EL (cell line): ENCODE measurements at regions not wholly inside any gene's neighbourhood (a gene's known extent, or its start where the extent isn't known, plus 50 kb on each side); places are given as distances from the start of the nearest gene placed in this dataset.

Source experiments
- DNase-seq: peaks from one replicate; pipeline ENCODE4 v3.0.0-alpha.2; 2016

DNA sequence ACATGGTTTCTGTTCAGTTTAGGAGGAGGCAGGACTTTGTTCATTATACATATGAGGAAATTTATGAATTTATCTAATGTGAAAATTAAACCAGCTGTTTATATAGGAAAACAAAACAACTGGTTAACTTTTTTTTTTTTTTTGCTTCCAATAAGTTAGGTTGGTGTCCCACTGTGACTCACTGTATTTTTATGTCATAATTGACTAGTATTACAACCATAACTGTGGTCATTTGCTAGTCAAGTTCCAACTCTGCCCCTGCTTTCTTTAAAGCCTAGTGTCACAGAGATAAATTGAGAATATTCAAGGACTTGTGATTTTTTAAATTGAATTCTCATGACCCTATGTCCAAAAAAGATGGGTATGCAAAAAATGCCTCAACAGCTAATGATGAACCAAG lies 227.7 kb downstream of the BCAT1 start:
- DNase-seq = peak; percentile 4

DNA sequence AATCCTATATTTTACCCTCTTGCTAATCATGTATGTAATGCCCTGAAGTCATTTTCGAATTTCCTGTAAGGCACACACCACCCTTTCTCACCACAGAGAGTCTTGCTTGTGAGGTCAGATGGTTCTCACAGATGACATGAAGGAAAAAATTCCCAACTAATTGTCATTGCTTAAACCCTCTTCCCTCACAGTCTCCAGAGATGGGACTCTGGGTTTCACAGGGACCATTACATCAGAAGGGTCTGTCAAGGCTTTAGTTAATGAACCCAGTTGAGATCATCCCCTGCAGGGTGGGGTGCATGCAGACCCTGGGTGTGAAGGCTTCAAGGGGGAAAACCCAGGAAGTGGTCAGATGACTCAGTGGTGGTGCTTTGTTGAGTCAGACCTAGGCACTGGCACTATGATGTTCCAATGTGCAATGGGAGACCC lies 229.6 kb downstream of the BCAT1 start:
- DNase-seq = peak; percentile 93

- no peak for DNase-seq
These were observed 230.3 kb downstream of the BCAT1 start for GRCh38 chr12:24718617-24719016.

- no peak for DNase-seq
These were observed 234.7 kb downstream of the BCAT1 start for GRCh38 chr12:24714237-24714636.

DNA sequence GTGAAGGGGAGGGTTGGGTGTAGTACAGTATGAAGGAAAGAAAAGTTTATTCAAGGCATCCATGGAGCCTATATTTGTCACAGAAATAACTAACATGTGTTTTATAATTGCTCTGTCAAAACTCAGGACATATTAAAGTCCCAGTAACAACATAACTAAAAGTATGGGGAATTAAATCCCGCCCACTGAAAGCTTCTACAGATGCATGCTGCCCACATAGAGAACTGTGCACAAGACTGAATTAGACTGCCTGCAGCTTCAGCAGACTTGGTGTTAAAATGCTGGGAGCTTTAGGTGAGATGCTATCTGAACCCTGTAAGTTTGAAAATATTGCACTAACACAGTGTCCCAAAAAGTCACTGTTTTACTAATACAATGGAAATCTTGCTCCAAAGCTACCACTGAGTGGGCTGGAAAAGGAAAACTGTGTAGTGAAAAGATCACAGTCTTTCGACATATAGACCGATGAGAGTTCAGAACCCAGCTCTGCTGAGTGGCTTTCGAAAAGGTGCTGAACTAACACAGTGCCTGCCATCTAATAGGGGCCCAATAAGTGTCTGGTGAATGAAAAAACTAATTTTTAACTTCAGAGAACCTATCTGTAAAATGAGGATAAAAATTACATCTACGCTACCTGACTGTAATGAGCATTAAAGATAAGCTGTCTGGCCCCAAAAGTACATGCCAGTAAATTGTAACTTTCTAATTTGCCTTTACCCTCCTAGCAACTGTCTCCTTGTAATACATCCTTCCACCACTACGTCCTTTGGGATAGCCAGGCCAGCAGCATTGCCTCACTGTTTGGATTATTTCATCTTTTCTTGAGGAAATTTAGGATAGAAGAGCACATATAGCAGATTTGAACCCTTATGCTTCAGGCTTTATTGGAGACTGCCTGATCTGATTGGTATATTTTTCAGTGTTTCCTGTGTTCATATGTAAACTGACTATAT lies 237.6 kb downstream of the BCAT1 start:
- no peak for DNase-seq

DNA sequence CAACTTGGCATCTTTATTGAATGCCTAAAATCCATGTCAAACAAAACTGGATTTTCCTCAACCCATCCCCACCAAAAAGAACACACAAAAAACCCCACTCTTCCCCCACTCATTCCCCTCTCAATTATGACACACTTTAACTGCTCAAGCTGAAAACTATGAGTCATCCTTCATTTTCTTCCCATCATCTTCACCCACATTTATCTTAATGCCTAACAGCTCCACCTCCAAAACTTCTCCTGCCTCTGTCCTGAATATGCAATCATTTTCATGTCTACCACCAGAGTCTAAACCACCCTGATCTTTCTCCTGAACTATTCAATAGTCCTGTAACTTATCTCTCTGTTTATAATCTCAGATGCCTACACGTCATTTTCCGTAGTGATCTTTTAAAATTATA lies 239.7 kb downstream of the BCAT1 start:
- peak; percentile 52 for DNase-seq

DNA sequence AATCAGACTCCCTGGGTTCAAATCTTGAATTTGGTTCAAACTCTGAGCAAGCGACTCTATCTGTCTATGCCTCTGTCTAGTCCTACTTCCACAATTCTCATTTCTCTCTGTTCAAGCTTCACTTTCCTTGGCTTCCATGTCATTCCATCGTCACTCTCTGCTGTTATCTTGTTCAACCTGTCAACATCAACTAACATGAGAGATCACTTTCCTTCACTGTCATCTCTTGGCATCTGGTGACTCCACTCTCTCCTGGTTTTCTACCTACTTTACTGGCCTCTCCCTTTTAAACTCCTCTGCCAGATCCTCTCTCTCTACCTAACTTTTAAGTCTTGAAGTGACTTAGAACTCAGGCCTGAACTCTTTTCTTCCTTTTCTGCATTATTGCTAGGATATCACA lies 240.2 kb downstream of the BCAT1 start:
- DNase-seq = no peak

GRCh38 chr12:24708043-24708442 lies 240.9 kb downstream of the BCAT1 start:
- DNase-seq = no peak

DNA sequence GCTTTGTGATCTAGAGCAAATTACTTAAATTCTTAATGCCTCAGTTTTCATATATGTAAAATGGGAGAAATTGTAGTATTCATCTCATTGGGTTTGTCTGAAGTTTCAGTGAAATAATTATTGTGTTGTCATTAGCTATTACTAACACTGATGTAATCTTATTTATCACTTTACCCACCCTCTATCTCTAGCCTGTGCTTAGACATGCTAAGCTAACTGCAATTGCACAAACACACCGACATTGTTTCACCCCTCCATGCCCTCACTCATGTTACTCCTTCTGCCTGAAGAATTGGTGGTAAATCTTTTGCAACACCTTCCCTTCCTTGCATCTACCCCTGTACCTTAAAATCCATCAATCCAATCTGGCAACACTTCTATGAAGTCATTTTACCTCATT lies 241.6 kb downstream of the BCAT1 start:
- DNase-seq = no peak

GRCh38 chr12:24705741-24706358 lies 243.1 kb downstream of the BCAT1 start:
- peak; percentile 34 for DNase-seq

DNA sequence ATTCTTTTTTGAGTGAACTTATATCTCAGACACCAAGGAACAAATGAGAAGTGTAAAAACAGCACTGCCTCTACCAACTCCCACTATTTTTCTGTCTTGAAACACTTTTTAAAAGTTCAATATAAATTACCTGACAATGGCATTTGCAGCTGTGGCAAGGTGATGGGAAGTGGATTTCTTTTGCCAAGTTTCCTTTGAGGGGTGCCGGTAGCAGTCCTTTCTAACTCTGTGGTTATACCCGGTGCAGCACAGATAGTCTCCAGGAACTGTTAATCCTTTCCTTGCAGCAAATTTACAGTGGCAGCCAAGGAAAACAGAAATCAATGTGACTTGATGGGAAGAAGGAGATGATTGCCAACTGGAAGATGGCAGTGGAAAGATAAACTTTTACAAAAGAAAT lies 243.7 kb downstream of the BCAT1 start:
- DNase-seq = no peak

GRCh38 chr12:24701343-24701742 lies 247.6 kb downstream of the BCAT1 start:
- DNase-seq = no peak

DNA sequence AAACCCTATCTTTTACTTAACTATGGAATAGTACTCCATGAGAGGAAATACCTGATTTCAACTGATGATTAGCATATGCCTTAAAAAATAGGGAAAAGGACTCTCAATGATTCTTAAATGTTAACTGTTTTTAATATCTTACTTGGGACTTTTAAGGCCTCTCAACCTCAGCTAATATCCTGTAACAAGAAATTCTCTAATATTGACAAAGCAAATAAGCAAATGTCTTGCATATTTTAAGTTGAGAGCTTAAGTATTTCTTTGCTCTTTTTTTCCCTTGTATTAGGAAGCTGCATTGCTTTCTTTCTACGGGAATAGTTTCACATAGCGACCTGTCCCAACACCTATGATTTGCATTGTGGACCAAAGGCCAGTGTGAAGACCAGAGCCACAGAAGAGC lies 249.9 kb downstream of the BCAT1 start:
- DNase-seq = no peak

- DNase-seq = no peak
These were observed 251.1 kb downstream of the BCAT1 start for GRCh38 chr12:24697769-24698168.

GRCh38 chr12:24697295-24697694 lies 251.6 kb downstream of the BCAT1 start:
- DNase-seq = no peak

- no peak for DNase-seq
These were observed 252.1 kb downstream of the BCAT1 start for GRCh38 chr12:24696800-24697199.

DNA sequence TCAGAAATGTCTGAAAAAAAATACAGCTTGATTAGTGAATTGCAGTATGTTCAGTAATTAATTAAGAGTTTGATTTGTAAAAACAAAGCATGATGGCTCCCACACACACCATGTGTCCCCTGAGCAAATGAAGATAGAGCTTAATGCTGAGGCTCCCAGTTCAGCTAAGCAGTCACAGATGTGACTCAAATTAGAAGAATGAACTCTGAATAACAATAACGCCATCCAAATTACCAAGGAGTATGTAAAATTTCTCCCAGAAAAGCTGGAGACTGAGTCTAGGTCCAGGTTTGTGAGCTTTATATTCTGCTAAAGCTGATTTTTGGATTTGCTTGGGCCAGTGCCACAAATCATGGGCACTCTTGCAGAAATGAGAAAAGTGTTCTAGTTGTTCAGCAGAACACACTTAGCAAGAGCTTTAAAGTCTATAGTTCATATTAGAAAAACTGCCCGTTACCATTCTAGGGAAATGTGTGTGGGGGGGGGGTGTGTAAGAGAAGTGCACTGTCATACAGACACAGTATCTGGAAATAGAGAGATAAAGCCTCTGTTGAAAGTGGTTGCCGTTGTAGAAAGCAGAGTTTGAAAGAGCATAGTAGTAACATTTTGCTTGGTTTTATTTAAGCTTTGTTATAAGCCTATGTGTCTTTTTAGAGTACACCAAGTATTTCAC lies 253.1 kb downstream of the BCAT1 start:
- no peak for DNase-seq

DNA sequence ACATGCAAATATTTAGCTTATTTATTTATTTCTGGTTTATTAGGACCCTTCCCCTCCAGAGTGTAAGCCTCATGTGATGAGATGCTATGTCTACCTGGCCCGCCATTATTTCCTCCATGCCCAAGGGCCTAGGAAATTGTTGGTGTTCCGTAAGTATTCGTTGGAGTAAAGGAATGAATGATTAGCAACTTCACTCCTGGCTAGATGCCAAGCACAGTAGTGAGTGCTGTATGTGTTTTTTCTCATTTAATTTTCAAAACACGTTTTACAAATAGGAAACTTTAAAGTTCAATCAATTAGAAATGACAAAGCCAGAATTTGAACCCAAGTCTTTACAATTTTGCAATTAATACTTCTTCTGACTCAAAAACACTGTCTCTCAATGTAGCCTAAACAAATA lies 253.8 kb downstream of the BCAT1 start:
- DNase-seq = no peak

- no peak for DNase-seq
These were observed 260.3 kb downstream of the BCAT1 start for GRCh38 chr12:24688601-24689000.

- no peak for DNase-seq
These were observed 267.3 kb downstream of the BCAT1 start for GRCh38 chr12:24681570-24681969.

- no peak for DNase-seq
These were observed 269.8 kb downstream of the BCAT1 start for GRCh38 chr12:24679126-24679525.

- no peak for DNase-seq
These were observed 270.5 kb downstream of the BCAT1 start for GRCh38 chr12:24678436-24678835.

DNA sequence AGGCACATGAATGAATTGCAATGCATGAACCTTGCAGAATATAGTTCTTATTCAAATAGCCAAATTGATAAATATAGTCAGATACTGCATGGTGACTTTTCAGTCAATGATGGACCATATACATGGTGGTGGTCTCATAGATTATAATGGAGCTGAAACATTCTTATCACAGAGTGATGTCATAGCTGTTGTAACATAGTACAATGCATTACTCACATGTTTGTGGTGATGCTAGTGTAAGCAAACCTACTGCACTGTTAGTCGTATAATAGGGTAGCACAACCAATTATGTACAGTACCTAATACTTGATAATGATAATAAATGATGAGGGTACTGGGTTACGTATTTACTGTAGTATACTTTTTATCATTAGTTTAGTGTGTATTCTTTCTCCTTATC lies 280.3 kb downstream of the BCAT1 start:
- no peak for DNase-seq
